NCI-H526 (cell line): ENCODE measurements at regions not wholly inside any gene's neighbourhood (a gene's known extent, or its start where the extent isn't known, plus 50 kb on each side); places are given as distances from the start of the nearest gene placed in this dataset.

Source experiments
- DNase-seq, 2 experiments: peaks; one replicate each; lab custom pipeline; 2025; lab: John Stamatoyannopoulos, UW

DNA sequence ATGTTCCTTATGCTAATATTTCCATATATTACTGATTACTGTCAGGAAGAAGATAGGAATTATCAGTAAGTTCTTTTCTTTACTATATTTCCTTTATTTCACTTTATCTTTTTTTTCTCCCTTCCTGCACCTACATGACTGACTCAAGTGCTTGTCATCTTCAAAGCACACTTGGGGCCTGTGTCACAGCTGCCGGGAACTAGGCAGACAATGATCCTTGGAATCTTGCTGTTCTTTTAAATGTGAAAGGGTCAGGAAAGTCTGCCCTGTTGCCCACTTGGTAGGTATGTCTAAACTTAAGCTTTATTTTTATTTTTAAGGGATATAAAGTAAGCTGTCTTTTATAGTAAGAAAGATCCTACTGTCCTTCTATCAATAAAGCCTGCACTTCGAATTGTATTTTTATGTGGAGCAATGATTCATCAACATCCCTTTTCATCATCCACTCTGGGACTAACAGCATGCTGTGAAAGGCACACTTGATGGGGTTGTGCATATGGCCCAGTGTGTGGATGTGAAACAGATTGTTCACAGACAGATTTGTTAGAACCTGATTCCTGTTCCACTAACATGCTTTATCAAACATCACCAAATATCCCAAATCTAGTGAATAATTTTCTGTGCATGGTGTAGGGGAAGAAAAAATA is 556.9 kb downstream of the DNAJB9 start:
- DNase-seq = no peak

DNA sequence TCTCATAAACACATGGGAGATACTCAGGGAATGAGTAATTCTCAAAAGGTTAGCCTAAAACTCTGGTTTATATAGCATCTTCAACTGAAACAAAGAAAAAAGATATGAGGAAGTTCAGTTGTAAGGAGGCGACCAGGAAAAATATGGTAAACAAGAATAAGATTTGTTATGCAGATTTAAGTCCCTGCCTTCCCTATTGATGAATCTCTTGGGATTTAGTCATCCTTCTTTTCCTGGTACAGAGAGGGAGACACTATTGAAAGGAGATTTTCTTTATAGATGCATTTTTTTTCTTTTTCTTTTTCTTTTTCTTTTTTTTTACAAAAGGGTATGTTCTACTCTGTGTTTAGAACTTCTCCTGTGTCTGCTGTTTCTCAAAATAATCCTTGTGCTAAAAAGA is 557.5 kb downstream of the DNAJB9 start:
- no peak for DNase-seq

DNA sequence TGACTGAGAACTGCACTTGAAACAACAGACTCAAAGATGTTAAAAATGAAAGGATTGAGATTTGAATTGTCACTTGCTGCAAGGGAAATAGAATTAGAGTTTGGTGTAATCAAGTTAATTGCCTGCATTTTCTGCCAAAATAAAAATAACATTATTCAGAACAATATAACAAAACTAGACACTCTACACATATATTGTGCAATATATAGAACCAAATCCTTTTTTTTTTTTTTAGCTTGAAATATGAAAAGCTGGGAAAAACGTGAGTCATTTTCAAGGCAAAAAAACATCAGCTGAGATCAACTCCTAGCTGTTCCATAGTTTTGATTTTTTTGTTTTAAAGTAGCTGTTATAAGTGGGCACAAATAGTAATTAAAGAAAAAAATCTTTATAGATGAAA is 561.5 kb downstream of the DNAJB9 start:
- DNase-seq = no peak

DNA sequence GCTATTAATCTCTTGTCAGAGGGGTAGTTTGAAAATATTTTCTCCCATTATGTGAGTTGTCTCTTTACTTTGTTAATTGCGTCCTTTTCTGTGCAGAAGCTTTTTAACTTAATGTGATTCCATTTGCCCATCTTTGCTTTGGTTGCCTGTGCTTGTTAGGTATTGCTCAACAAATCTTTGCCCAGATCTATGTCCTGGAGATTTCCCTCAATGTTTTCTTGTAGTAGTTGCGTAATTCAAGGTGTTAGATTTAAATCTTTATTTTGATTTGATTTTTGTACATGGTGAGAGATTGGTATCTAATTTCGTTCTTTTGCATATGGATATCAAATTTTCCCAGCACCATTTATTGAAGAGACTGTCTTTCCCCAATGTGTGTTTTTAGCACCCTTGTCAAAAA is 567.2 kb downstream of the DNAJB9 start:
- DNase-seq = no peak

DNA sequence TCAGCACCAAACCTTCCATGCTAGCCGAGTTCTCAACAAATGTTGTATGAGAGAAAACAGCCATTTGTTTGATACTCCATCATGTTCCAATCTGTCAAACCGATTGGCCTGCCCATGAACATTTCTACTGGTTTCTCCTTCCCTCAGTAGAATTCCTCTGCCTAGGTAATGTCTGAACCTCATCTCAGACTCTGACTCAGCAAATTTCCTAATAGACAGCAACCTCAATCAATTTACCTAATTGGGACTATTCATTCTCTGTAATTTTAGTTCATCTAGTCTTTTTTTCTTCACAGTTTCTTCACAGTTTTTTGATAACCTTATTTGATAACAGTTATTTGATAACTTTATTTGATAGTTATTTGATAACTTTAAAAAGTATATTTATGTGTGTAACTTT is 585.1 kb downstream of the DNAJB9 start:
- DNase-seq = no peak

DNA sequence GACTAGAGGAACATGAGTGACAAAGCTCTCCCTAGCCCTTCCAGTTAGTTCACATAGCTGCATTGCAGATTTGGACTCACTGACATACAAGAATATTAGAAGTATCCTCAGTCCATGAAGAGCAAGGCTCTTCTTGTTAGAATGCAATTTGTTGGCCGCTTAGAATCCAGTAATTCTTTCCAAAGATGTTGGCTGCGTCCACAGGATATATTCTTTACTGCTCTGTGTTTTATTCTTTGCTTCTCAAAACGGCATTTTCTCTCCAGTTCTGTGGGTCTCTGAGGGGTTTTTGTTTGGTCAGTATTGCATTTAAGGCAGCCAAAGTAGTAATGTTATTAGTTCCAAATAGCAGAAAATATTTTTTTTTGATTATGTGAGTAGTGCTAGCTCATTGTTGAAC is 588.6 kb downstream of the DNAJB9 start:
- DNase-seq = no peak

DNA sequence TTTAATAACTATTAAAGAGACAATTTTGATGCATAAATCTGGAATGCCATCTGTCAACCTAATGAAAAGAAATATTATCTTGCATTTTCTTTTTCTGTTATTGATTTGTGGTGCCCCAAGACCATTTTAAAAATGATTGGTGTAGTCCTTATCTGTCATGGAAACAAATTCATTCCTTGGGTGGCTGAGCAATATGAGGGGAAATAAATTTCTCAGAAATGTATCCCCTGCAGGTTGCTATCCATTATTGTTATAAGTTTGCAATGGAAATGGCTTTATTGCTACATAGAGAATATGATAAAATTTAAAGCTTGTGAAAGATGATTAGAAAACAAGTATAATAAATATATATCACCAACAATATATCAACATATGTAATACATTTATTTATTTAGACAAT is 607.0 kb downstream of the DNAJB9 start:
- DNase-seq = no peak

DNA sequence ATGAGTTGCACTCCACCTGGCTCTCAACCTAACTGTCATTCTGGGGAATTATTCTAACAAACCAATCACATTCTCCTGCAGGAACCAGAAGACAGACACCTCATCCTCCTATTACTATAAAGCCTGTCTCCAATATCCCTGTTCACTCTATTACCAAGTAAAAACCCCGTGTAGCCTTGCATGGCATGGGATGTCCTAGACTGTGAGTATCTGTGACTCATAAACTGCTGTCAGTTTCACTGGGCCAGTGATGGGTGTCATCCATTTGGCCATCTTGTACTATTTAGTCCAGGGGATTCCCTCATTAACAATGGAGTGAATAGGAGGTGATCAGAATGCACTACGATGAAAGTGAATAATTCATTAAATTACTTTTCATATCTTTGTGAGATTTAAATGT is 608.7 kb downstream of the DNAJB9 start:
- DNase-seq = no peak

DNA sequence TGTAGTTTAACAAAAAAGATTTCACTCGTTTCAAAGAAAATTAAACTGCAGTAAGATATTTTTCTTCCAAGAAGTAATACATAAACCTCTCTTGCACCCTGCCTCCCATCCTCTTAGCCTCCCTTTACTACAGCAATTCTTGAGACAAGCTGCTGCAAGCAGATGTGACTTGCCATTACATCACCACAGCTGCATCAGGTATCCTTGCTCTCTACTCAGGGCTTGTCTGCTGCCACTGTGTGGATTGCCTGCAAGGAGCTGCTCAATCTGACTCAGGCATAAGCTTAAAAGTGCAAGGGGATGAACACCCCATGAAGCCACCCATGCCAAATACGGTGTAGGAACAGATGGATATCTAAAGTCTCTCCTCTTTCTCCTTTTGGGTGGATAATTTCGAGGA is 609.9 kb downstream of the DNAJB9 start:
- DNase-seq = no peak

DNA sequence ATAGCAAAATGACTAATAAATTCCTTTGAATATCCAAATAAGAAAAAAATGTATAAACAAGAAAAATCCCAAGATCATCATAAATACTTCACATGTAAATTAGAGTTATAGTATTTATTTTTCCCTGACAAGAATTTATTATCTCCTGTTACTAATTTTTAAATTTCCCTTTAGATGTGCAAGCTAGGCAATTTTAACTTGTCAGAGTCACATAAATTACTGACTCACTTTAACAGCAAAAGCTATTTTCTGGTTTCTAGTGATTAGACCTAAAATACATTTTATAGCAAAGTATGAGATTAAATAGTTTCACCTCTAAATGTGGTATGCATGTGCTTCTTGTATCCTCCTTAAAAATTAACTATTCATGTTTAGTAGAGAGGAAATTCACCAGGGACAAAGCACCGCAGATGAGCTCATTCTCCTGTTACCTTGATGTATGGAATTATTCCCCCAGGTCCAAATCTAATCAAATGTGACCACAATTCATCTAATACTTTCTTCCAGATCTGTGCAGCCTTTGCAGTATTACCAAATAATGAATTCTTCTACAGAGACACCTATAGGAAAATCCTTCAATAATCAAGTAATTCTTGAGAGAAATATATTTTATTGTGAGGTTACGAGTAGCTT is 621.2 kb downstream of the DNAJB9 start:
- no peak for DNase-seq

DNA sequence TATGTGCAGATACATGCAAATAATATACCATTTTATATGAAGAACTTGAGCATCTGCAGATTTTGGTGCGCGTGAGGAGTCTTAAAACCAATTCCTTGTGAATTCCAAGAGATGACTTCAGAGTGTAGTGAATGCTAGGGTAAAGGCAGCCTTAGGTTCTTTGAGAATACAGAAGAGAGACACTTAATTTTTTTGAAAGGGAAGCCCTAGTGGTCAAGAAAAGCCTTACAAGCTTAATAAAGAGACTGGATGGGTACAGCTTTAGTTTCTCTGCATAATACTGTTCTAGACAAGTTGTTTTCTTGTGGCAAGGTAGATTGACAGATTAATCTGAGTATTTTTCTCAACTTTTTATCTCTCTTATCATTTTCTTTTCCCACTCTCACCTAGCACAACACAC is 636.5 kb downstream of the DNAJB9 start:
- peak in 1 of 2 experiments; percentile 1 for DNase-seq

DNA sequence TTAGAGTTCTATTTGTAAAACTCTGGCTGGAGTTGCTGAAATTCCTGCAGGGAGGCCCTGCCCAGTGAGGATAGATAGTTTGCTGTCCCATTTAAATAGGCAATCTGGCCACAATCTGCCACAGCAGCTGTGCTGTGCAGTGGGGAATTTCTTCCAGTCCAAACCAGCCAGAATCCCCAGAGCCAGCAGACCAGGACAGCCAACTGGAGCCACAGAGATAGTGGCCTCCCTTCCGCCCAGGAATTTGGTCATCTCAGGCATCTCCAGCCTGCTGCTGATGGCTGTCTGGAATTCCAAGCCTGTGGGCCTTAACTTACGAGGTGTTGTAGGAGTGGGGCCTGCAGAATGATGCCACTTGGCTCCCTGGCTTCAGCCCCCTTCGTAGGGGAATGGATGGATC is 643.4 kb downstream of the DNAJB9 start:
- DNase-seq = no peak

DNA sequence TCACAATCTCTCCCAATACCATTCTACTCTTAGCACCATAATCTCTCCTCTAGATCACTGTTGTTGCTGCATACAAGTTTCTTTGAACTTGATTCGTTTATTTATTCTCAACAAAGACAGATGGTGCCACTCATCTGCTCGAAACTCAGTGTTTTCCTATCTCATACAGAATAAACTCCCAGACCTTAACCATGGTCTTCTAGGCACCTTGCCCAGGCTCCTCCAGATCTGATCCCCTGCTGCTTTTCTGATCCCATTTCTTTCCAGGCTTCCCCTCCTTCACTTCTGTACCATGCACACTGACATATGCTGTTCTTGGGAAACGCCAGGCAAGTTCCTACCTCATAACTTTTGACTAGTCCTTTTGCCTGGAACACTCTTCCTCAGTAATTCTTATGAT is 645.7 kb downstream of the DNAJB9 start:
- DNase-seq = no peak

DNA sequence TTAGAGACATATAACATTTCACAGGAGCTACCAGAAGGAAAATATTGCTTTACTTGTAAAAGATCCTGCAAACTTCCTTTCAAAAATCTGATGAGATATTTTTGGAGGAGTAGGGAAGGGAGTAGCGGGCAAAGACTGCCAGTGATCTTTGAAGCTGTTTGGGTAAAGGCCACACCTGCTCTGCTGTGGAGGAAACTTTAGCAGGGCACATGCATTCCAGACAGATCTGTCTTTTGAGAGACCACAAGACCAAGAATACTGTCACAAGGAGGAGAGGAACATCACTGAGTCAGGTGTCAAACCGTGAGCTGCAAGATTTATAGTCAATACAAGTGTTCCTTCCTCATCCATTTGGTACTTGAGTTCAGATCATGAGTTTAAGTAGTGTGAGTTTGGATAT is 654.4 kb downstream of the DNAJB9 start:
- no peak for DNase-seq

DNA sequence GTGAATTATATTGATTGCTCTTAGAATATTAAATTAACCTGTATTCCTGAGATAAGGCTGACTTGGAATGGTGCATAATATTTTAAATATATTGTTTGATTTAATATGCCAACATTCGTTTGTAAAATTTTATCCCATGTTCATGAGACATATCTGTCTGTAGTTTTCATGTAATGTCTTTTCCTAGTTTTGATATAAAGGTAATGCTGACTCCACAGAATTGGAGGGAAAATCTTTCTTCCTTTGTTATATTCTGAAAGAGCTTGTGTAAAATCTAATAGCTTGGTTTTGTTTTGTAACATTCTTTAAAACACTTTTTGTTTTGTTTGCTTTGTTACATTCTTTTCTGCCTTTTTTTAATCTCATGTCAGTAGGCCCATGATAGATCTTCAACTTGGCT is 657.0 kb downstream of the DNAJB9 start:
- DNase-seq = no peak

DNA sequence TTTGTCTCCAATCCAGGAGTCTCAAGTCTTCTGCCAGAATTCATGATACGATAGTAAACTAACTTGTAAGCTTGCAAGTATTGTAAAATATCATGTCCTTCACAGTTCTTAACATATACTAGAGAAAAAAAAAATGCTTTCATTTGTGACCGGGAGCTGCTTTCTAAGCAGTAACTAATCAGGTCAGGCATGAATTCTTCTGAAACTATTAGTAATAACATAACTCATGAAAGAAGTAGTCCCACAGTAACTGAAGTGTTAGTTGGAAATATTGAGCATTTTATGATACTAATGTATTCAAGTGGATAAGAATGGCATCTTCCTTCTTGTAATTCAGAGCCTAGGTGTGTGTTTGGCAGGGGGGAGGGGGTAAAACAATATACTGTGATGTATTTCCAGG is 665.6 kb downstream of the DNAJB9 start:
- no peak for DNase-seq

DNA sequence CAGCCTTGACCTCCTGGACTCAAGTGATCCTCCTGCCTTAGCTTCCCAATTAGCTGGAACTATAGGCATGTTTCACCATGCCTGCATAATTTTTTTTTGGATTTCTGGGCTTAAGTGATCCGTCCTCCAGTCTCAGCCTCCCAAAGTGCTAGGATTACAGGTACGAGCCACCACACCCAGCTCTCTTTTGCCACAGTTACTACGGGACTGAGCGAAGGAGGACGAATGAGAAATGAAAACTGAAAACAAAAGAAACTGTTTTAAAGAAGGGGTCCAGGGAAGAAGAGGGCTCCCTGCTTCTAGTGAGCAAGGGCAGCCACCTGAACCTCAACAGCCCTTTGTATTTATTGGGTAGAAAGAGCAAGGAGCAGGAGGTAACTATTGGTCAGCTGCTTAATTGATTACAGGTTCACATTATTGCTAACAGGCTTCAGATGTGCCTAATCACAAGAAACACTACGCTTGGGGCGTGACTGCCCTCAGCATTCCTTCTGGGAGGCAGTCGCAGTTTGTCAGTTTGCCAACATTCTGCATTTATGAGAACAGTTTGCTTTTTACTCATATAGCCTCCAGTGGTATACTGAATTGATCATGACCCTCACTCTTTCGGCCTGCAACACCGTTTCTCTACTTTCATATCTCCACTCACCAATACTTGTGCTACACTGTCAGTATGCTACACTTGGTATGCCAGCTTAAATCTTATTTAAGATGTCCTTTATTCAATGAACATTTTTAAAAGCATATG is 676.8 kb downstream of the DNAJB9 start:
- DNase-seq = no peak

DNA sequence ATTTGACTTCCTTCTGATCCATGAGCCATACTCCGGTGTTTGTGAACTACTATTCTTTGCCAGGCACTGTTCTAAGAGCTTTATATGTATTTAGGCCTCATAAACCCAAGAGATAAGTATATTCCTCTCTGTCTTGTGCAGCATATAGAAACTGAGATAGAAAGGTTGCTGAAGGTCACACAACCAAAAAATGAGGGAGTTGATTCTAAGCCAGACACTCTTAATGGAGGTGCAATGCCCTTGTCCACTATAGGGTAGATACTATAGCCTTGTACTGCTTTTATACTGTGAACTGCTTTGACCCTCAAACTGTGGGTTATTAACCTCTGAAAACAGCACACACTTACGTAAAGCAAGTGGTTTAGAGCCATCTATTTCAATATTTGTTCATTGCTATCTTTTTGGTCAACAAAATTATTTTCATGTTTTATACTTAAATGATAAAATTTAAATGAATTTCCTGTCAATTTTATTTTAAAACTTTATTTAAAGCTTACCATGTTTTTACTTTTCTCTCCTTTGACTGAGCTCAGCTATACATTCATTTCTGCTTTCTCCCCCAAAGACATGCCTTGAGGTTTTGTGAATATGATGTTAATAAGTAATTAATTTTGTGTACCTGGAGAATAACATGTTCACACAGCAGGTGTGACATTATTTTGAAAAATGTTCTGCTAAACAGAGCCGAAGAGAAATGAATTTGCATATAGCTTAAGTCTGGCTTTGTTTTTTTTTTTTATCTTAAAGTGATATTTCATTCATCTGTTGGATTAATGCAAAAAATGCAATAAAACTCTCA is 687.3 kb downstream of the DNAJB9 start:
- no peak for DNase-seq

DNA sequence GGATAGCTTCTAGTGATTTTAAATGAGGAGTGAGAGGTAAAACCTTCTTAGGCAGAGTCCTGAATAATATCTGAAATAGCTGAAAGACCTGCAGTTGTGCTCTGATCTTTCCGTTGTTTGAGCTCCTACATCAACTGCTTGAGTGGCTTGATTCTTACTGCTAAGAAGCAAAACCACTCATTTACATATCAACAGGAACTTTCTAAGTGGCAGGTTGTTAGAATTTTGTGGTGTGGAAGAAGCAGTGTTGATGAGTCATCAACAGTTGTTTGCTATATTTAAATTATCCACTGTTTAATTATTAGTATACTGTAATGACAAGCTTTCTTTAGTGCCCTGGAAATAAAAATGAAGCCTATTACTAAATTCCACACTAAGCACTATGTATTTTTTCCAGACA is 689.5 kb downstream of the DNAJB9 start:
- no peak for DNase-seq

DNA sequence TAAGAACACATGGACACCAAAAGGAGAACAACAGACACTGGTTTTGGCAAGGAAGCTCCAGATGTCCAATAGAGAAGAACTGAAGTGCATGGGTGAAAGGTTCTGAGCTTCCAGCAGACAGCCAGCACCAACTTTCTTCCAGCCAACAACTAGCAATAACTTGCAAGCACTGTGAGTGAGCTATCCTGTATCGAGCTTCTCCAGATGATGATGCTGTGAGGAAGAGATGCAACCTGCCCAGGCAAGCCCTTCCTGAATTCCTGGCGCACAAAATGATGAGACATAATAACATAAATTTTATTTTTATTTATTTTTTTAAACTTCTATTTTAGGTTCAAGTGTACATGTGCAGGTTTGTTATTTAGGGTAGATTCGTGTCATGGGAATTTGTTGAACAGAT is 692.1 kb downstream of the DNAJB9 start:
- no peak for DNase-seq

DNA sequence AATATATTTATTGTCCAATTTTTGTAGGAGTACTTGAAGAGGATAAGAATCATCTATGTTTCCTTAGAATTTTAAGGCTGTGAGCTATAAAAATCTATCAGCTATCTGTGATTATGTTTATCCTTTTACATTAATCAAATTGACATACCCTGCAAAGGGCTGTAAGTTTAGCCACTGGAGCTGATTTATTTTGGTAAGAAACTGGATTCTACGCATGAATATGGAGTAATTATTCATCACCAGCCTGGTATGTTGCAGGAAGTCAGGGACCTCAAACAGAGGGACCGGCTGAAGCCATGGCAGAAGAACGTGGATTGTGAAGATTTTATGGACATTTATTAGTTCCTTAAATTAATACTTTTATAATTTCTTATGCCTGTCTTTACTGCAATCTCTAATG is 696.9 kb downstream of the DNAJB9 start:
- DNase-seq = no peak

DNA sequence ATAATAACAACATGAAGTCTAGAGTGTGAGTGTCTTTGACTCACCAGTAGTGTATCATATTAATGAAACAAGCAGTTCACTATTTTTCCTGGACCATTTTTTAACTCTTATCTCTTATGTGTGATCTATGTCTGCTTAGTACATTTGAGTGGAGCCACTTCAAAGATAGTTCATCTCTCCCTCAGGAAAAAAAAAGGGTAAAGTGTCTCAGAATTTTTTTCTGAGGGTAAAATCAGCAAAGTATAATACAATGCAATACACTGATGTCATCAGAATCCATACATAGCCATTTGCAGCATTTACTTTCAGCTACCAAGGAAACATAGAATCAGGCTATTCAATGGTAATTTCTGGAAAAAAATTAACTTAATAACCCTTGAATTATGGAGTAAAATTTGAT is 706.7 kb downstream of the DNAJB9 start:
- no peak for DNase-seq

DNA sequence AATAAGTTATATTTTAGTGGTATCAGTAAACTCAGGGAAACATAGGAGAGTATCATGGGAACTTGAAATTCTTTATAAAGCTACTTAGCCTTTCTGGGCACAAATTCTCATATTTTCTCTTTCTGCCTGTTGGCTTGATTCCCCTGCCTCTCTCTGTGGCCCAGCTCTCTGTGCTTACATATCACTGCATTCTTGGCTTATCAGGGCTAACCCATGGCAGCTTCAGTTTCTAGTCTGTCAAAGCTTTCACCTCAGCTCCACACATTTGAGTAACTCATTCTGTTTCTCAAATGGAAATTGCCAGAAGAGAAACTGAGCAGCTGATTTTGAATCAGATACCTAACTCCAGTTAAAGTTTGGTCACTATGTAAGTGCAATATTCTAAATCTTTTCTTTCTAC is 713.1 kb downstream of the DNAJB9 start:
- DNase-seq = no peak
